Natural killer cell (primary cell): ENCODE measurements at regions not wholly inside any gene's neighbourhood (a gene's known extent, or its start where the extent isn't known, plus 50 kb on each side); places are given as distances from the start of the nearest gene placed in this dataset.
A peak's percentile ranks its signal among the peaks of the same experiment; 100 is the strongest.

ENCODE experiments used
- ATAC-seq, 3 donors: fragments of 150-1000 bp in 2 of 3; fragments of 200-7000 bp in 1 of 3; cut with Tn5 transposase; 1 replicate in 1 of 3; 2 replicates in 2 of 3; pipeline ENCODE4 v1.10.0; 2021; ENCODE audit warnings: mild to moderate bottlenecking in 2 of 3, moderate library complexity in 2 of 3
- DNase-seq, 2 donors: peaks; one replicate each; pipeline versions ENCODE4 v3.0.0 to v3.0.0-alpha.2; 2013 to 2021; ENCODE audit warnings: mixed read lengths in 1 of 2
- H3K27ac ChIP-seq: one replicate; pipeline ENCODE4 v1.5.1; 2013; ENCODE audit warnings: mild to moderate bottlenecking, low read length
- H3K27me3 ChIP-seq: one replicate; pipeline ENCODE4 v1.6.1; 2013; ENCODE audit warnings: low read length; ENCODE audit not compliant: control insufficient read depth, insufficient read depth
- H3K36me3 ChIP-seq: one replicate; pipeline ENCODE4 v1.6.1; 2013; ENCODE audit warnings: low read length; ENCODE audit not compliant: control insufficient read depth, insufficient read depth
- H3K4me1 ChIP-seq: one replicate; pipeline ENCODE4 v1.6.1; 2013; ENCODE audit warnings: low read length; ENCODE audit not compliant: control insufficient read depth, insufficient read depth
- H3K4me3 ChIP-seq: one replicate; pipeline ENCODE4 v1.5.1; 2013; ENCODE audit warnings: low read length
- H3K9me3 ChIP-seq: one replicate; pipeline ENCODE4 v1.6.1; 2013; ENCODE audit warnings: low read length; ENCODE audit not compliant: control insufficient read depth, insufficient read depth
- H3K27ac Mint-ChIP-seq, 2 donors: one replicate each; pipeline ENCODE4 v1.8.0; 2022; ENCODE audit warnings: mild to moderate bottlenecking in 2 of 2, mixed read lengths in 2 of 2, moderate library complexity in 1 of 2
- H3K27me3 Mint-ChIP-seq, 2 donors: one replicate each; pipeline ENCODE4 v1.8.0; 2022; ENCODE audit warnings: low read depth in 2 of 2, mixed read lengths in 2 of 2
- H3K36me3 Mint-ChIP-seq: one replicate; pipeline ENCODE4 v1.8.0; 2022; ENCODE audit warnings: mixed read lengths
- H3K4me1 Mint-ChIP-seq, 2 donors: one replicate each; pipeline ENCODE4 v1.8.0; 2022; ENCODE audit warnings: mixed read lengths in 2 of 2
- H3K4me3 Mint-ChIP-seq: one replicate; pipeline ENCODE4 v1.8.0; 2022; ENCODE audit warnings: mild to moderate bottlenecking, moderate library complexity, mixed read lengths
- H3K9me3 Mint-ChIP-seq, 2 donors: one replicate each; pipeline ENCODE4 v1.8.0; 2022; ENCODE audit warnings: mixed read lengths in 2 of 2
- CTCF ChIP-seq: fragments of 200-600 bp; IDR thresholded peaks from one replicate; pipeline ENCODE4 v1.8.0; 2022; ENCODE audit warnings: antibody characterized with exemption
- WGBS: methylation state at CpG from one replicate; pipeline ENCODE4 v1.1.7; 2013; ENCODE audit warnings: missing lambda C conversion rate; ENCODE audit not compliant: insufficient coverage; 5-methylcytosine and 5-hydroxymethylcytosine counted together
- intact Hi-C: fragments of 100-400 bp; cut with micrococcal nuclease; formaldehyde crosslinking; loops from one replicate; pipeline ENCODE4 v1.14.2; 2022

GRCh38 chr2:71882949-71883472 is 264.7 kb downstream of the CYP26B1 start:
- 60% methylated on average over 8 of the region's 8 CpGs for WGBS
- peak in 1 of 3 donors; percentile 38 for ATAC-seq
- intact Hi-C loops: no loop called here
- no peak overlapping the region for H3K4me3 ChIP-seq
- H3K27me3 Mint-ChIP-seq: peaks cover 0 to 7% of the 10 kb centered on the region in 2 donors
- no peak overlapping the region for H3K27ac ChIP-seq
- H3K4me1 Mint-ChIP-seq: peaks cover 0 to 4% of the 10 kb centered on the region in 2 donors
- H3K9me3 Mint-ChIP-seq: no peaks in the 10 kb centered on the region
- H3K9me3 ChIP-seq: no peaks in the 10 kb centered on the region
- peak in 1 of 2 donors; percentile 9 for DNase-seq
- no peaks in the 10 kb centered on the region for H3K36me3 Mint-ChIP-seq
- H3K4me1 ChIP-seq: no peaks in the 10 kb centered on the region
- H3K27me3 ChIP-seq: no peaks in the 10 kb centered on the region
- H3K27ac Mint-ChIP-seq: no peak overlapping the region
- H3K36me3 ChIP-seq: no peaks in the 10 kb centered on the region
- no peak overlapping the region for H3K4me3 Mint-ChIP-seq
- TF ChIP-seq CTCF: no peak

GRCh38 chr2:71882236-71882946 is 265.3 kb downstream of the CYP26B1 start:
- H3K27me3 Mint-ChIP-seq: peaks cover 0 to 7% of the 10 kb centered on the region in 2 donors
- Histone ChIP-seq H3K27ac (no peak overlapping the region), H3K4me1 (no peaks in the 10 kb centered on the region), H3K4me3 (no peak overlapping the region), H3K36me3 (no peaks in the 10 kb centered on the region), H3K27me3 (no peaks in the 10 kb centered on the region), H3K9me3 (no peaks in the 10 kb centered on the region)
- H3K4me3 Mint-ChIP-seq: no peak overlapping the region
- ATAC-seq: no peak
- no peak overlapping the region for H3K27ac Mint-ChIP-seq
- no peaks in the 10 kb centered on the region for H3K9me3 Mint-ChIP-seq
- no peaks in the 10 kb centered on the region for H3K36me3 Mint-ChIP-seq
- H3K4me1 Mint-ChIP-seq: peaks cover 0 to 4% of the 10 kb centered on the region in 2 donors
- intact Hi-C loops: no loop called here
- WGBS: 77% methylated on average over 8 of the region's 8 CpGs
- TF ChIP-seq CTCF: no peak
- peak in 1 of 2 donors; percentile 9 for DNase-seq

- no peaks in the 10 kb centered on the region for H3K9me3 ChIP-seq
- no peaks in the 10 kb centered on the region for H3K36me3 ChIP-seq
- H3K27ac ChIP-seq: no peak overlapping the region
- H3K36me3 Mint-ChIP-seq: no peaks in the 10 kb centered on the region
- peak in 1 of 2 donors; percentile 1 for DNase-seq
- H3K4me1 Mint-ChIP-seq: peaks cover 0 to 4% of the 10 kb centered on the region in 2 donors
- TF ChIP-seq CTCF: no peak
- H3K4me3 Mint-ChIP-seq: no peak overlapping the region
- H3K27ac Mint-ChIP-seq: no peak overlapping the region
- no peak for ATAC-seq
- peaks cover 0 to 2% of the 10 kb centered on the region in 2 donors for H3K27me3 Mint-ChIP-seq
- 78% methylated on average over 4 of the region's 4 CpGs for WGBS
- no peak overlapping the region for H3K4me3 ChIP-seq
- intact Hi-C loops: no loop called here
- H3K4me1 ChIP-seq: no peaks in the 10 kb centered on the region
- no peaks in the 10 kb centered on the region for H3K9me3 Mint-ChIP-seq
- H3K27me3 ChIP-seq: no peaks in the 10 kb centered on the region
Measured at GRCh38 chr2:71880846-71881610, 266.6 kb downstream of the CYP26B1 start.
